ENCODE measurements at regions not wholly inside any gene's neighbourhood (a gene's known extent, or its start where the extent isn't known, plus 50 kb on each side); places are given as distances from the start of the nearest gene placed in this dataset.

GRCh38 chr18:40883271-40883670 lies 1071.8 kb upstream of the PIK3C3 start:
- DNase-seq (ENCODE audit: low read depth in 2 of 2), result no peak

GRCh38 chr18:40882468-40882867 lies 1072.6 kb upstream of the PIK3C3 start:
- no peak for DNase-seq (ENCODE audit: low read depth in 2 of 2)

DNA sequence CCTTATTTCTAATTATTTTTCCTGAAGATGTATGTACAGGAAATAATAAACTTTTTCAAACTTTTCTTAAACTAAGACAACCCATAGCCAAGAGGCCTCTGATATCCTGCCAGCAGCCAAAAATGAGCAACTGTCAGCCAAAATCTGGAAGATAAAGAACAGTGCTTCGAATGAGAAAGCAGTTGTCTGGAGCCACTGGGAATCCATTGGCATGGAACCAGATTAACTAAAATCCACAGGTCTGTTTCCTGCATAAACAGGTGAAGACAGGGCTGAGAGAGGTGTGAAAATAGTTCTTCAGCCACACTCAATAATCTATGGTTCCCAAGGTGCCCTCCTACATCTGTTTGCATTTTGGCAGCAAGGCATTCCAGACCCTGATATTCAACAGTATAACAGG lies 1076.7 kb upstream of the PIK3C3 start:
- DNase-seq (ENCODE audit: low read depth in 2 of 2), result no peak

DNA sequence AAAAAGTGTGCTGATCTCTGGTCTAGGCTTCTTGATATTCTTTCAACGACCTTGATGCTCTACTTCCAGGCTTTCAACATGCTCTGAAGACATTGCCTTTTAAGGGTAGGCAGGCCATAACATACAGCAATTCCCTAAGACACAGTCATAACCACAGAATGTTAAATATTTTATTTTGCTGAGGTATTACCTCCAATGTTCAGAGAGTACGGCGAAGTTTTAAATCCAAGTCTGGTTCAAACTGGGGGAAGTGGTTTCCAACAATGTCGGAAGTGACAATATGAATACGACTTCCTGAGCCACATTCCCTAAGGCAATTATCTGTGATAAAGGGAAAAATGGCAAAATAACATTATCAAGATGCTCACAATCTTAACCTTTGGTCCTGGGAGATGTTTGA lies 1077.9 kb upstream of the PIK3C3 start:
- no peak for DNase-seq (ENCODE audit: low read depth in 2 of 2)

- DNase-seq (ENCODE audit: low read depth in 2 of 2), result no peak
These were observed 1079.9 kb upstream of the PIK3C3 start for GRCh38 chr18:40875101-40875615.

- DNase-seq (ENCODE audit: low read depth in 2 of 2), result no peak
These were observed 1080.8 kb upstream of the PIK3C3 start for GRCh38 chr18:40874233-40874632.

GRCh38 chr18:40868110-40868858 lies 1086.8 kb upstream of the PIK3C3 start:
- no peak for DNase-seq (ENCODE audit: low read depth in 2 of 2)

- DNase-seq (ENCODE audit: low read depth in 2 of 2), result no peak
These were observed 1087.6 kb upstream of the PIK3C3 start for GRCh38 chr18:40867459-40867858.

GRCh38 chr18:40866968-40867367 lies 1088.1 kb upstream of the PIK3C3 start:
- DNase-seq (ENCODE audit: low read depth in 2 of 2), result no peak

DNA sequence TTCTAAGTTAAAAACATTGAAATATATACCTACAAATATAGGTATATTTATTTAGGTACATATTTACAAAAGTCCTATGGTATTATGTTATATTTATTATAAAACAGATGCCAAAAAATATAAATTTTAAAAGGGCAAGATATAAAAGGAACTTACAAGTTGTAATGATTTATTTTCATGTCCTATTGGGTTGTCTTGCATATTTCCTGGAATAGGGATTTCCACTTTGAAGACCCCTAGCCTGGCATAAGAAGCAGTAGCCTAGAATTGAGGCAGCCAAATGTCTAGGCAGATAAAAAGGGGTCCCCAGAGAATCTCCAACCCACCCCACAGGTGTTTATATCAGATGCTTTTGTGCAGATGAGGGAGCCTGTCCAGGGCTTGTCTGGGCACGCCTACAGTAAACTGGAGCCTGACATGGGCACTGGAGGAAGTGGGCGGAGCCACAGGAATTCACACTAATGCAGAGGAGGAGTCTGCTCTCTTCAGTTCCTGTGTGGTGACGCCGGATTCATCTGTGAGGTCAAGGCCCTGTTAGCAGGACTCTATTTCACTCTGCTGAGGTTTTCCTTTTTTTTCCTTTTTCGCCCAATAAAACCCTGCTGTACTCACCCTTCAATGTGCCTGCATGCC lies 1088.9 kb upstream of the PIK3C3 start:
- DNase-seq (ENCODE audit: low read depth in 2 of 2), result no peak

- no peak for DNase-seq (ENCODE audit: low read depth in 2 of 2)
These were observed 1090.2 kb upstream of the PIK3C3 start for GRCh38 chr18:40864846-40865245.

DNA sequence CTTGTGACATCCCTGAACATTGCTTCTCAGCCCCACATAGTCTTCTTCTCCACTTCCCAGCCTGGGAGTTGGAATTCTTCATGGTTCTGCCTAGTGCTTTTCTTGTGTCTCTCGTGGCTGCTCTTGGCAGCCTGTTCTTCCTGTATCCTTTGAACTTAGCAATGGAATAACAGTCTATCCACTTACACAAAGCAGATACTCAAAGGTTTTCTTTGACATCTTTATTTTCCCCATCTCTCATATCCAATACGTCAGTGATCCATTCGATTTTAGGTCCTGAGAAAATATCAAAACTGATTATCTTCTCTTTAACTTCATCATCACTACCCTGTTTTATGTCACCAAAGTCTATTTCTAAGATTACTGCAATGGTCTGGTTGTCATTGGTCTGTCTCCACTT lies 1091.2 kb upstream of the PIK3C3 start:
- no peak for DNase-seq (ENCODE audit: low read depth in 2 of 2)

- DNase-seq (ENCODE audit: low read depth in 2 of 2), result no peak
These were observed 1094.8 kb upstream of the PIK3C3 start for GRCh38 chr18:40860189-40860588.

DNA sequence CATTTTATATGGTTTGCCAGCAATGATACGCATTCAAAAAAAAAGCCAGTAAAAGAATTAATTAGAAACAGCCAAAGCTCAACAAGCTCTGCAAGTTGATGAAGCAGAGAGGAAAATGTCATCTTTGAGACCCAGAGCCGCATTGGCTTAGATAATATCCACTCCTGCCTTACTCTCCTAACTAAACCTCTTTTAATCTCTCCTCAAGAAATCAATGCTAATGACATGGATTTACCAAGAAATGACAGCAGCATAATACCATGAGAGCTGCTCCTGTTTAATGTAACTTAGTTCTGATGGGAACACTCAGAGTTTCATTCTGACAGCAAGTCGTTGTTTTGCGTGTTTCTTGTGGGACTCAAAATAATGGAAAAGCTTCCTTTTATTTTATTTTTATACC lies 1099.4 kb upstream of the PIK3C3 start:
- DNase-seq (ENCODE audit: low read depth in 2 of 2), result no peak

DNA sequence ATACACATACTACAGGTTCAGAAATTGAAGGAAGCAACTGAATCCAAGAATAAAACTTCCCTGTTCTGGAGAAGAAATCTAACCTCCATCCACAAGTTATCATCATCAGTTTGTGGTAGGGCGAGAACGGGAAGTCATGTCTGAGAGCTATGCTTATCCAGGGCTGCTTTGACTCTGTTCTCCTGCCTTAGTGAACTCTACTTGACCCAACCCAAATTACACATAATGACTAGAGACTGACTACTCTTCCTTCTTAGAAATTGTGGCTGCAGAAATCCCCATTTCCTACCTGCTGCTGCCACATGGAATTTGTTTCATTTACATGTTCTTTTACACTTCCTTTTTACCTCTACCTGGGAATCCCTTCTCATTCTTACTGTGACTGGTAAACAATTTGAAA lies 1102.6 kb upstream of the PIK3C3 start:
- DNase-seq (ENCODE audit: low read depth in 2 of 2), result no peak

DNA sequence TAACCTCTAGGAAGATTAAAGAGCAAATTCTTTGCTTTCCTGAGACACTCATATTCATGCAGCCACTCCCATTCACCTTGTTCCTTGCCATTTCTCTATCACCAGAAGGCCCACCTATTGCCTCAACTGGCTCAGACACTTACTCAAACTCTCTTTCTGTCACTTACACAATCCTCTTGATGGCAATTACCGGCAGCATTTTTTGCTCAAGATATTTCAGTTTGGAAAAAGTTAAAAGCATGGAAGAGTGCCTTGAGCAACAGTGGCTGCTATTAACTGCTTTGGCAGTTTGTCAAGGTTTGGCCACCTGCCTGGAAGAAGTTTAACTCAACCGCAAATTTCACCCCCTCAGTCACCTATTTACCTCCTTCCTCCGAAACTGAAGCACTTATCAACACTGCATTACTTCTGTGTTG lies 1104.0 kb upstream of the PIK3C3 start:
- no peak for DNase-seq (ENCODE audit: low read depth in 2 of 2)

DNA sequence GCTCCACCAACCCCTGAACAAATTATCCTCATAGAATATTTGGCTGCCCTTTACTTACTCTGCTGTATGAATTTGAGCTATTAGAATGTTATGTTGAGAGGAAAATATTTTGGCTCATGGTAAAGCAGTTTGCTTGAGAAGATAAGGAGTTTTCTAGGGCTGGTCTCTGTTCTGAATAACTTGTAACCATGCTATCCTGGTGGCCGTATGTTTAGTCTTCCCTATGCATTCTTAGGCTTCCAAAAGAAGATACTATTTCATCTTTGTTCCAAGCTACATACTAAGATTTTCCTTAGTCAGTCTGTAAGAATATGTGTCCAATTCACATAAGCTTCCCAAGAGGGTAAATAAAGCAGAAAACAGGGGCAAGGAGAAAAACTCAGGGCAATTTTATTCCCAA lies 1105.1 kb upstream of the PIK3C3 start:
- DNase-seq (ENCODE audit: low read depth in 2 of 2), result no peak

- no peak for DNase-seq (ENCODE audit: low read depth in 2 of 2)
These were observed 1113.6 kb upstream of the PIK3C3 start for GRCh38 chr18:40841467-40841866.

- no peak for DNase-seq (ENCODE audit: low read depth in 2 of 2)
These were observed 1114.0 kb upstream of the PIK3C3 start for GRCh38 chr18:40841063-40841462.

- DNase-seq (ENCODE audit: low read depth in 2 of 2), result no peak
These were observed 1122.7 kb upstream of the PIK3C3 start for GRCh38 chr18:40832362-40832761.

GRCh38 chr18:40824291-40824690 lies 1130.7 kb upstream of the PIK3C3 start:
- no peak for DNase-seq (ENCODE audit: low read depth in 2 of 2)

DNA sequence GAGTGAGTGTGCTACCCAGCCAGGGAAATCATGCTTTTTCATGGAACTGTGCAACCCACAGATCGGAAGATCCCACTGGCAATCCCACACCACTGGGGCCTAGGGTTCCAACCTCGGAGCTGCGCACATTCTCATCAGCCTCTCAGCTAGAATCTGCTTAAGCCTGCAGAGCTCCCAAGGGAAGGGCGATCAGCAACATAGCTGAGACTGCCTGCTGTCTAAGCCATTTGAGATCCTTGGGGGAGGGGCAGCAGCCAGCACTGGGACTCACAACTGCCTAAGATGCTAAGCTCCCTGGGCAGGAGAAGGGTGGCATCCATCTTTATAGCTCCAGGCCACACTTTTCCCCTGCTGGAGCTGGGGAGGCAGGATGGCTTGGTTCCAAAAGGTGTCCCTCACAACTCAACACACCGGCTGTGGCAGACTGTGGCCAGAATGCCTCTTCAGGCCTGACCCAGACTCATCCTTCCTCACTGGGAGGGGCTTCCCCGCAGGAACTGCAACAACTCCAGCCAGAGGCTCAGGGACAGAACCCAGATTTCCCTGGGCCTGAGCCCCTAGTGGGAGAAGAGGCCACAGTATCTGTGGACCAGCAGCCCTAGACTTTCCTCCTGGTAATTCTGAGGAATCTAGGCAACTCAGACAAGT lies 1133.3 kb upstream of the PIK3C3 start:
- DNase-seq (ENCODE audit: low read depth in 2 of 2), result no peak

- no peak for DNase-seq (ENCODE audit: low read depth in 2 of 2)
These were observed 1142.0 kb upstream of the PIK3C3 start for GRCh38 chr18:40812981-40813515.

All from stimulated activated CD4-positive, alpha-beta T cell treated with anti-CD3 and anti-CD28 coated beads, Interleukin-1b, Interleukin-23, amount 100 ng/mL, for 1 hour (primary cell).